ENCODE measurements at regions not wholly inside any gene's neighbourhood (a gene's known extent, or its start where the extent isn't known, plus 50 kb on each side); places are given as distances from the start of the nearest gene placed in this dataset.

- no TSS peak for BruUV-seq (replicated peaks)
- Histone ChIP-seq H3K4me1 (ENCODE audit: insufficient read depth, low read length) (no peaks in the 10 kb centered on the region), H2AFZ (ENCODE audit: low read length) (no peak overlapping the region), H3K9me3 (ENCODE audit: low read length) (no peaks in the 10 kb centered on the region), H3K36me3 (replicated peaks in 1 of 2; ENCODE audit: control insufficient read depth in 1 of 2, insufficient read depth in 2 of 2, low read length in 2 of 2) (no peaks in the 10 kb centered on the region), H3K4me3 (replicated peaks in 1 of 3; ENCODE audit: insufficient read depth in 1 of 3, low read depth in 2 of 3, low read length in 3 of 3) (no peak overlapping the region), H4K20me1 (ENCODE audit: insufficient read depth, low read length) (no peaks in the 10 kb centered on the region), H3K4me2 (ENCODE audit: low read depth, low read length) (no peak overlapping the region), H3K9ac (ENCODE audit: insufficient read depth, low read depth, low read length) (no peak overlapping the region), H3K27me3 (ENCODE audit: control insufficient read depth in 1 of 2, insufficient read depth in 2 of 2, low read length in 2 of 2) (peaks cover 1 to 25% of the 10 kb centered on the region in 2 experiments; a peak in 4 of 5 replicates), H3K79me2 (ENCODE audit: insufficient read depth, low read length) (no peaks in the 10 kb centered on the region), H3K27ac (ENCODE audit: extremely low read length, insufficient read depth, low read length) (no peak overlapping the region)
- intact Hi-C loops (cut with micrococcal nuclease; ENCODE audit: unreplicated experiment), result no loop called here
- in situ Hi-C loops (cut with HindIII; ENCODE audit: extremely low pct_ligation_motif_present, low pct_unique_long_range_greater_than_20kb), result no loop called here
- DNase-seq (ENCODE audit: low spot score), result no peak
- ChIA-PET POLR2A (no interaction called here), CTCF (ENCODE audit: low intra/inter-chr PET ratio, low total read pairs) (no interaction called here)
- TF ChIP-seq STAT5B (CRISPR knock-in tag; IDR thresholded peaks at IDR 0.05), result no peak
- TF ChIP-seq MAFK (conservative IDR thresholded peaks at IDR 0.05 in 1 of 2, IDR thresholded peaks at IDR 0.05 in 1 of 2; ENCODE audit: low read length in 2 of 2), result peak in 1 of 2 experiments; percentile 36; a peak in 2 of 4 replicates
- TF ChIP-seq MAFF (IDR thresholded peaks at IDR 0.05; ENCODE audit: low read depth, low read length), result 0 out of 2 replicates have a peak, but pooled peaks have one; percentile 12
- no peak for ATAC-seq
- no peak for FAIRE-seq
- 4% methylated on average over 3 of the region's 3 CpGs for WGBS (ENCODE audit: low lambda C conversion rate)
These were observed 101.8 kb upstream of the COL21A1 start for GRCh38 chr6:56349194-56349593.

GRCh38 chr6:56348578-56348977, 101.2 kb upstream of the COL21A1 start:
- no peak overlapping the region for H2AFZ ChIP-seq (ENCODE audit: low read length)
- TF ChIP-seq FLYWCH1 (CRISPR knock-in tag; IDR thresholded peaks at IDR 0.05) (no peak), ZSCAN21 (CRISPR knock-in tag; IDR thresholded peaks at IDR 0.05; ENCODE audit: borderline replicate concordance) (no peak), SMAD1 (CRISPR knock-in tag; IDR thresholded peaks at IDR 0.05; ENCODE audit: borderline replicate concordance, low read depth) (no peak)
- TF ChIP-seq, protein P1, sequence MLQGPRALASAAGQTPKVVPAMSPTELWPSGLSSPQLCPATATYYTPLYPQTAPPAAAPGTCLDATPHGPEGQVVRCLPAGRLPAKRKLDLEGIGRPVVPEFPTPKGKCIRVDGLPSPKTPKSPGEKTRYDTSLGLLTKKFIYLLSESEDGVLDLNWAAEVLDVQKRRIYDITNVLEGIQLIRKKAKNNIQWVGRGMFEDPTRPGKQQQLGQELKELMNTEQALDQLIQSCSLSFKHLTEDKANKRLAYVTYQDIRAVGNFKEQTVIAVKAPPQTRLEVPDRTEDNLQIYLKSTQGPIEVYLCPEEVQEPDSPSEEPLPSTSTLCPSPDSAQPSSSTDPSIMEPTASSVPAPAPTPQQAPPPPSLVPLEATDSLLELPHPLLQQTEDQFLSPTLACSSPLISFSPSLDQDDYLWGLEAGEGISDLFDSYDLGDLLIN (CRISPR knock-in tag; IDR thresholded peaks at IDR 0.05; ENCODE audit: borderline replicate concordance), result no peak
- no peaks in the 10 kb centered on the region for H3K4me1 ChIP-seq (ENCODE audit: insufficient read depth, low read length)
- H3K36me3 ChIP-seq (replicated peaks in 1 of 2; ENCODE audit: control insufficient read depth in 1 of 2, insufficient read depth in 2 of 2, low read length in 2 of 2), result no peaks in the 10 kb centered on the region
- no peak overlapping the region for H3K4me3 ChIP-seq (replicated peaks in 1 of 3; ENCODE audit: insufficient read depth in 1 of 3, low read depth in 2 of 3, low read length in 3 of 3)
- no peaks in the 10 kb centered on the region for H4K20me1 ChIP-seq (ENCODE audit: insufficient read depth, low read length)
- ChIA-PET POLR2A (no interaction called here), CTCF (ENCODE audit: low intra/inter-chr PET ratio, low total read pairs) (no interaction called here)
- H3K4me2 ChIP-seq (ENCODE audit: low read depth, low read length), result no peak overlapping the region
- intact Hi-C loops (cut with micrococcal nuclease; ENCODE audit: unreplicated experiment) (no loop called here), in situ Hi-C loops (cut with HindIII; ENCODE audit: extremely low pct_ligation_motif_present, low pct_unique_long_range_greater_than_20kb) (no loop called here)
- H3K79me2 ChIP-seq (ENCODE audit: insufficient read depth, low read length), result no peaks in the 10 kb centered on the region
- WGBS (ENCODE audit: low lambda C conversion rate), result 2% methylated on average over 1 of the region's 1 CpG
- no peak overlapping the region for H3K9ac ChIP-seq (ENCODE audit: insufficient read depth, low read depth, low read length)
- DNase-seq (ENCODE audit: low spot score) (no peak), FAIRE-seq (no peak), ATAC-seq (no peak)
- peaks cover 1 to 27% of the 10 kb centered on the region in 2 experiments; a peak in 4 of 5 replicates for H3K27me3 ChIP-seq (ENCODE audit: control insufficient read depth in 1 of 2, insufficient read depth in 2 of 2, low read length in 2 of 2)
- no peaks in the 10 kb centered on the region for H3K9me3 ChIP-seq (ENCODE audit: low read length)
- no TSS peak for BruUV-seq (replicated peaks)
- H3K27ac ChIP-seq (ENCODE audit: extremely low read length, insufficient read depth, low read length), result no peak overlapping the region

Measured in HepG2 (cell line).